Activated CD8-positive, alpha-beta T cell treated with anti-CD3 and anti-CD28 coated beads for 36 hours (primary cell): ENCODE measurements at regions not wholly inside any gene's neighbourhood (a gene's known extent, or its start where the extent isn't known, plus 50 kb on each side); places are given as distances from the start of the nearest gene placed in this dataset.

ENCODE experiments used
- ATAC-seq: fragments of 200-7000 bp; cut with Tn5 transposase; one replicate; pipeline ENCODE4 v1.10.0; 2021; ENCODE audit warnings: mild to moderate bottlenecking, moderate library complexity
- CTCF ChIA-PET: fragments of 350-600 bp; sonication (Branson Sonifier 250); formaldehyde crosslinking; loops from one replicate; lab custom pipeline; 2021; ENCODE audit warnings: antibody characterized with exemption; lab: Charles Lee
- POLR2A ChIA-PET: fragments of 350-600 bp; sonication (Branson Sonifier 250); formaldehyde crosslinking; loops from one replicate; lab custom pipeline; 2021; ENCODE audit warnings: antibody characterized with exemption; lab: Charles Lee
- DNase-seq: peaks from one replicate; pipeline ENCODE4 v3.0.0-alpha.2; 2020
- H3K27ac Mint-ChIP-seq: one replicate; pipeline ENCODE4 v1.8.0; 2021; ENCODE audit warnings: mild to moderate bottlenecking, mixed read lengths
- H3K27me3 Mint-ChIP-seq: one replicate; pipeline ENCODE4 v1.8.0; 2021; ENCODE audit warnings: mixed read lengths
- H3K36me3 Mint-ChIP-seq: one replicate; pipeline ENCODE4 v1.8.0; 2021; ENCODE audit warnings: low read depth, mixed read lengths
- H3K4me1 Mint-ChIP-seq: one replicate; pipeline ENCODE4 v1.8.0; 2021; ENCODE audit warnings: low read depth, mixed read lengths
- H3K4me3 Mint-ChIP-seq: one replicate; pipeline ENCODE4 v1.8.0; 2021; ENCODE audit warnings: mild to moderate bottlenecking, moderate library complexity, mixed read lengths
- H3K9me3 Mint-ChIP-seq: one replicate; pipeline ENCODE4 v1.8.0; 2021; ENCODE audit warnings: mixed read lengths
- intact Hi-C: fragments of 100-400 bp; cut with micrococcal nuclease; formaldehyde crosslinking; loops from one replicate; pipeline ENCODE4 v1.10.0; 2022
- TF ChIP-seq, protein P1 (sequence below): fragments of 200-600 bp; IDR thresholded peaks from one replicate; pipeline ENCODE4 v1.8.0; 2022; ENCODE audit warnings: antibody characterized with exemption, mild to moderate bottlenecking

DNA sequence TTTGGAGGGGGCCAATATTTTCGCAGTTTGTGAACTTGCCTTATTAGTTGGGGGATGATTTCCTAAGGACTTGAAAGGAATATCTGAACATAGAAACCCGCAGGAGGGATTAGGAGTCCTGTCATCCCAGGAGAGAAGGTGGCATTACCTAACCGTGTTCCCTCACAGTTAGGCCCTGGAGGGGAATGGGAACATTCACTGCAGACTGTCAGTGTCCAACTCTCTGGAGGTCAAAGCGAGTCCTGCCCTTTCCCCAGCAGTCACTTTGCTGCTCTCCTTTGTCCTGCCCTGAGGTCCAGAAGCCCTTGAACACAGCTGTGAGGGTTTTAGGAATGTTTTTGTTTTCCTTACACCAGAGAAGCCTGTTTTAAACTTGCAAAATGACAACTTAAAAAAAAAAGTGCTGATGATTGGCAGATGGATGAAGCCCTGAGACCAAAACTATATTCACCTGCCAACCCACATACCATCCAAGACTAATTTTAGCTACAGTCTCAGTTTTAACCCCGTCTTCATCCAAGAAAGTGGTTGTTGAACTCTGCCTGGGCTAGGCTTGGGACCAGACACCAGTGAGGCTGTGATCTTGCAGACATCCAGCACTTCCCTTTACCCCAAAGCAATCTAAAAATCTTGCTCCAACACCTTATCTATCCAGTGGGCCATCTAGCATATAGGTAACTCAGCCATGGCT lies 90.5 kb upstream of the MEX3C start:
- no peak for ATAC-seq
- H3K9me3 Mint-ChIP-seq, result peaks cover 2% of the 10 kb centered on the region
- no peak for DNase-seq
- POLR2A ChIA-PET, result no interaction called here
- H3K4me1 Mint-ChIP-seq, result no peaks in the 10 kb centered on the region
- no peak overlapping the region for H3K4me3 Mint-ChIP-seq
- no peaks in the 10 kb centered on the region for H3K27me3 Mint-ChIP-seq
- H3K36me3 Mint-ChIP-seq, result no peaks in the 10 kb centered on the region
- TF ChIP-seq, protein P1, sequence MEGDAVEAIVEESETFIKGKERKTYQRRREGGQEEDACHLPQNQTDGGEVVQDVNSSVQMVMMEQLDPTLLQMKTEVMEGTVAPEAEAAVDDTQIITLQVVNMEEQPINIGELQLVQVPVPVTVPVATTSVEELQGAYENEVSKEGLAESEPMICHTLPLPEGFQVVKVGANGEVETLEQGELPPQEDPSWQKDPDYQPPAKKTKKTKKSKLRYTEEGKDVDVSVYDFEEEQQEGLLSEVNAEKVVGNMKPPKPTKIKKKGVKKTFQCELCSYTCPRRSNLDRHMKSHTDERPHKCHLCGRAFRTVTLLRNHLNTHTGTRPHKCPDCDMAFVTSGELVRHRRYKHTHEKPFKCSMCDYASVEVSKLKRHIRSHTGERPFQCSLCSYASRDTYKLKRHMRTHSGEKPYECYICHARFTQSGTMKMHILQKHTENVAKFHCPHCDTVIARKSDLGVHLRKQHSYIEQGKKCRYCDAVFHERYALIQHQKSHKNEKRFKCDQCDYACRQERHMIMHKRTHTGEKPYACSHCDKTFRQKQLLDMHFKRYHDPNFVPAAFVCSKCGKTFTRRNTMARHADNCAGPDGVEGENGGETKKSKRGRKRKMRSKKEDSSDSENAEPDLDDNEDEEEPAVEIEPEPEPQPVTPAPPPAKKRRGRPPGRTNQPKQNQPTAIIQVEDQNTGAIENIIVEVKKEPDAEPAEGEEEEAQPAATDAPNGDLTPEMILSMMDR, result no peak
- intact Hi-C loops, result no loop called here
- H3K27ac Mint-ChIP-seq, result no peak overlapping the region
- CTCF ChIA-PET, result interaction anchor here (1.5 kb wide), 1 partner anchor 152 kb away, joined by 3 read pairs; no protein-coding TSS in a partner anchor

DNA sequence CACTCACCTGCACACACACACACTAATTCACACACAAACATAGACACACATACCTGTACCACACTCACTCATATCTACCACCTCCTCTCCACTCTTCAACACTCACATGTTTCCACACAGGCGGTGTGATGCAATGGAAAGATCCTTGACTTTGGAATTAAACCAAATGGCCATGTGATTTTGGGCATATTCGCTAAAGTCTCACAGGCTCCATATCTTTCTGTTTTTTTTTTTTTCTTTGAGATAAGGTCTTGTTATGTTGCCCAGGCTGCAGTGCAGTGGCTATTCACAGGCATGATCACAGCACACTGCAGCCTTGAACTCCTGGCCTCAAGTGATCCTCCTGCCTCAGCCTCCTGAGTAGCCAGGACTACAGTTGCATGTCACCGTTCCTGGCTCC lies 91.1 kb upstream of the MEX3C start:
- intact Hi-C loops, result no loop called here
- Mint-ChIP-seq H3K4me3 (no peak overlapping the region), H3K36me3 (no peaks in the 10 kb centered on the region), H3K9me3 (peaks cover 2% of the 10 kb centered on the region), H3K27ac (no peak overlapping the region), H3K4me1 (no peaks in the 10 kb centered on the region), H3K27me3 (peaks cover 4% of the 10 kb centered on the region)
- ChIA-PET CTCF (no interaction called here), POLR2A (no interaction called here)
- no peak for ATAC-seq
- DNase-seq, result no peak
- TF ChIP-seq, protein P1, result no peak

DNA sequence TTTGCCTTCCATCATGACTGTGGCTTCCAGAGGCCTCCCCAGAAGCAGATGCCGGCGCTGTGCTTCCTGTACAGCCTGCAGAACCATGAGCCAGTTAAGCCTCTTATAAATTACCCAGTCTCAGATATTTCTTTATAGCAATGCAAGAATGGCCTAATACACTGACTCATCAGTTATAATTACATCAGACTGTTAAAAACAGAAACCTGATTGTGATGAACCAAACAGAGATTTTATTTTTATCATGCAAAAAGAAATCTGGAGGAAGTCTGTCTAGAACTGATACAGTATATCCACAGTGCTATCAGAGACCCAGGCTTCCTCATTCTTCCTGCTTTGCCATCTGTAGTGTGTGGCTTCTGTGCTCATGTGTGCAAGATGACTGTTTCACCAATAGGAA lies 93.4 kb upstream of the MEX3C start:
- ChIA-PET POLR2A (no interaction called here), CTCF (no interaction called here)

DNA sequence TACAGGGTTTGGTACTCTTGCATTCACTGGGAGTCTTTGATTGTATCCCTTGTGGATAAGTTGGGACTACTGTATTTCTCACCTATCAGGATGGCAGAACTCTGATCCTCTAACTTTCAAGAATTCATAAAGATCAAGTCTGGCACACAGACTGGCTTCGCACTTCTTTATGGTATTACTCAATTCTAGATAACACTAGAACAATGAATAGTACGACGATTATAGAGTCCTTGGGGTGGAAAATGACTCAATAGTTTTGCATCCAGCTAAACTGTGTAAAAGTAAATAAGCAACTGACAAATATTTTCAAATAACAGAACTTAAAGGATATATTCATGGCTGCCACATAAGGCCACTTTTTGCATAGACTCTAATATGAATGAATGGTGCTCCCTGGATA lies 103.4 kb upstream of the MEX3C start:
- TF ChIP-seq, protein P1, result no peak
- POLR2A ChIA-PET, result no interaction called here
- intact Hi-C loops, result no loop called here

More for the DNA sequence above, 93.4 kb upstream of the MEX3C start:
- Mint-ChIP-seq H3K36me3 (no peaks in the 10 kb centered on the region), H3K4me3 (no peak overlapping the region), H3K4me1 (no peaks in the 10 kb centered on the region), H3K9me3 (peaks cover 2% of the 10 kb centered on the region), H3K27ac (no peak overlapping the region), H3K27me3 (peaks cover 4% of the 10 kb centered on the region)
- intact Hi-C loops, result no loop called here
- ATAC-seq (no peak), DNase-seq (no peak)
- TF ChIP-seq, protein P1, result no peak

DNA sequence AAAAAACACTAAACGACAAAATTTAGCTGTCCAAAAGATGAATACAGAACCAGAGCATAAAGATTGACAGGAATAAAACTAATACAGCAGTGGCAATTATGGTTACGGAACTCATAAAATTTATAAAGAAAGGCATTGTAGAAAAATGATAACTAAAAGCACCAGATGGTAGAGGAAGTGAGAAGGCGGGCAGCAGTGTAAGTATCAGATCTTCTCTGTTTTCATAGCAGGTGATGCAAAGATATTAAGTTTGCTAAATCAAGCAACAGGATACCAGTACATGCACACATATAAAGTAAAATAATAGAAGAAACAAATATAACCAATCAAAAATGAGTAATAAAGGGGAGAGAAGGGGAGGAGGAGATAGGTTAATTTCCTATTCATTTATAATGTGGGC lies 103.9 kb upstream of the MEX3C start:
- ATAC-seq (no peak), DNase-seq (no peak)
- Mint-ChIP-seq H3K4me3 (no peak overlapping the region), H3K27me3 (peaks cover 6% of the 10 kb centered on the region), H3K4me1 (no peaks in the 10 kb centered on the region), H3K36me3 (no peaks in the 10 kb centered on the region), H3K9me3 (no peaks in the 10 kb centered on the region), H3K27ac (no peak overlapping the region)
- POLR2A ChIA-PET, result no interaction called here
- CTCF ChIA-PET, result no interaction called here
- TF ChIP-seq, protein P1, result no peak
- intact Hi-C loops, result no loop called here

More for the DNA sequence above, 103.4 kb upstream of the MEX3C start:
- ATAC-seq (no peak), DNase-seq (no peak)
- no peaks in the 10 kb centered on the region for H3K36me3 Mint-ChIP-seq
- no peak overlapping the region for H3K27ac Mint-ChIP-seq
- H3K9me3 Mint-ChIP-seq, result no peaks in the 10 kb centered on the region
- H3K4me3 Mint-ChIP-seq, result no peak overlapping the region
- peaks cover 6% of the 10 kb centered on the region for H3K27me3 Mint-ChIP-seq
- no peaks in the 10 kb centered on the region for H3K4me1 Mint-ChIP-seq
- CTCF ChIA-PET, result no interaction called here
